ENCODE measurements at regions not wholly inside any gene's neighbourhood (a gene's known extent, or its start where the extent isn't known, plus 50 kb on each side); places are given as distances from the start of the nearest gene placed in this dataset.

- no peak for TF ChIP-seq BRCA1 (IDR thresholded peaks at IDR 0.05; ENCODE audit: low read depth, low read length)
- no peak for TF ChIP-seq CREB1 (IDR thresholded peaks at IDR 0.05)
- no peak for TF ChIP-seq KDM5A (IDR thresholded peaks at IDR 0.05; ENCODE audit: low read length)
- TF ChIP-seq SP4 (IDR thresholded peaks at IDR 0.05; ENCODE audit: low read length): no peak
- no peak for TF ChIP-seq CBX5 (IDR thresholded peaks at IDR 0.05; ENCODE audit: low read depth, low read length)
- TF ChIP-seq SRF (IDR thresholded peaks at IDR 0.05; ENCODE audit: low read depth, low read length): no peak
- TF ChIP-seq NANOG (IDR thresholded peaks at IDR 0.05; ENCODE audit: insufficient read depth, low read depth, low read length, poor library complexity, severe bottlenecking): no peak
- no peak for TF ChIP-seq TAF1 (IDR thresholded peaks at IDR 0.05; ENCODE audit: low read depth, low read length)
- no peak for TF ChIP-seq POLR2A (IDR thresholded peaks at IDR 0.05; ENCODE audit: control extremely low read depth in 1 of 2, low read depth in 2 of 2, low read length in 2 of 2)
- no peak for TF ChIP-seq GABPA (IDR thresholded peaks at IDR 0.05; ENCODE audit: borderline replicate concordance, insufficient read depth, low read length)
- TF ChIP-seq CHD2 (IDR thresholded peaks at IDR 0.05; ENCODE audit: low read length): no peak
- TF ChIP-seq TCF12 (IDR thresholded peaks at IDR 0.05; ENCODE audit: low read depth, low read length): no peak
- no peaks in the 10 kb centered on the region for H3K79me2 ChIP-seq (ENCODE audit: control insufficient read depth in 1 of 2, insufficient read depth in 2 of 2, low read length in 2 of 2)
These were observed 389.0 kb downstream of the OLFM4 start for GRCh38 chr13:53417601-53418000.

More at GRCh38 chr13:53417601-53418000, 389.0 kb downstream of the OLFM4 start:
- H4K91ac ChIP-seq (replicated peaks; ENCODE audit: insufficient read length, low read length): no peak overlapping the region
- no peak overlapping the region for H3K4me3 ChIP-seq (ENCODE audit: extremely low read depth in 1 of 4, insufficient read depth in 2 of 4, low read depth in 3 of 4, low read length in 4 of 4)
- H2AFZ ChIP-seq (ENCODE audit: low read length): no peak overlapping the region
- no peak overlapping the region for H2BK15ac ChIP-seq (ENCODE audit: low read length)
- DNase-seq (ENCODE audit: low read depth in 1 of 2, low spot score in 2 of 2): no peak
- H3K23ac ChIP-seq (ENCODE audit: insufficient read length): no peak overlapping the region
- H3K4me2 ChIP-seq (ENCODE audit: insufficient read depth in 1 of 2, low read depth in 2 of 2, low read length in 2 of 2): no peak overlapping the region
- H3K4ac ChIP-seq (replicated peaks; ENCODE audit: insufficient read length, low read depth, low read length): no peak overlapping the region
- H2BK5ac ChIP-seq (ENCODE audit: low read depth, low read length): no peak overlapping the region
- no peaks in the 10 kb centered on the region for H3K36me3 ChIP-seq (ENCODE audit: control insufficient read depth in 2 of 4, insufficient read depth in 4 of 4, low read length in 3 of 4)
- H3K56ac ChIP-seq (replicated peaks; ENCODE audit: insufficient read length, low read depth, low read length): no peak overlapping the region
- H3K27ac ChIP-seq (ENCODE audit: low read depth, low read length): no peak overlapping the region
- ChIA-PET POLR2A (ENCODE audit: partially characterized antibody) (no interaction called here), CTCF (ENCODE audit: partially characterized antibody) (no interaction called here)
- no peak overlapping the region for H4K8ac ChIP-seq (ENCODE audit: extremely low read depth, insufficient read depth, low read length)
- no peak for FAIRE-seq
- H3K4me1 ChIP-seq (replicated peaks in 1 of 4; ENCODE audit: control insufficient read depth in 3 of 4, insufficient read depth in 4 of 4, low read length in 3 of 4): no peaks in the 10 kb centered on the region
- no peaks in the 10 kb centered on the region for H3K23me2 ChIP-seq (ENCODE audit: low read depth, low read length)
- H2AK5ac ChIP-seq (ENCODE audit: low read depth, low read length): no peak overlapping the region
- no peaks in the 10 kb centered on the region for H3K9me3 ChIP-seq (ENCODE audit: insufficient read depth in 2 of 2, low read depth in 1 of 2, low read length in 1 of 2)
- no peak overlapping the region for H3K18ac ChIP-seq (ENCODE audit: extremely low read depth, low read length)
- H2BK20ac ChIP-seq (ENCODE audit: low read length): no peak overlapping the region
- H3K9ac ChIP-seq (replicated peaks in 1 of 4; ENCODE audit: extremely low read depth in 1 of 4, low read depth in 3 of 4, low read length in 3 of 4): no peak overlapping the region
- no peak overlapping the region for H3K14ac ChIP-seq (ENCODE audit: insufficient read length)
- no peaks in the 10 kb centered on the region for H3K79me1 ChIP-seq (ENCODE audit: low read depth, low read length)
- no peaks in the 10 kb centered on the region for H4K20me1 ChIP-seq (replicated peaks in 1 of 2; ENCODE audit: control insufficient read depth in 1 of 2, insufficient read depth in 2 of 2, low read length in 2 of 2)
- no peak overlapping the region for H4K5ac ChIP-seq (ENCODE audit: insufficient read length, low read depth, low read length)
- H2BK12ac ChIP-seq (ENCODE audit: low read depth, low read length): no peak overlapping the region
- no peaks in the 10 kb centered on the region for H3K27me3 ChIP-seq (replicated peaks in 1 of 4; ENCODE audit: control insufficient read depth in 3 of 4, extremely low read depth in 1 of 4, insufficient read depth in 3 of 4, low read length in 3 of 4)
- H2BK120ac ChIP-seq (replicated peaks; ENCODE audit: low read depth, low read length): no peak overlapping the region
